Fibroblast of lung (primary cell): ENCODE measurements at regions not wholly inside any gene's neighbourhood (a gene's known extent, or its start where the extent isn't known, plus 50 kb on each side); places are given as distances from the start of the nearest gene placed in this dataset.

Experiments used
- DNase-seq, 2 donors: peaks; one replicate each; pipeline versions ENCODE4 v3.0.0 to v3.0.0-alpha.2; 2010; ENCODE audit warnings: low read depth in 2 of 2
- H2AFZ ChIP-seq: 2 replicates; pipeline ENCODE4 v1.5.1; 2012; ENCODE audit warnings: low read length, control low read depth, inconsistent platforms
- H3K27ac ChIP-seq: 2 replicates; pipeline ENCODE4 v1.5.1; 2011; ENCODE audit warnings: low read length, control low read depth; ENCODE audit not compliant: insufficient read depth
- H3K27me3 ChIP-seq: 2 replicates; pipeline ENCODE4 v1.5.1; 2011; ENCODE audit warnings: mild to moderate bottlenecking, low read length; ENCODE audit not compliant: control insufficient read depth, insufficient read depth
- H3K36me3 ChIP-seq: 2 replicates; pipeline ENCODE4 v1.5.1; 2011; ENCODE audit warnings: low read length; ENCODE audit not compliant: control insufficient read depth, insufficient read depth
- H3K4me1 ChIP-seq: 2 replicates; pipeline ENCODE4 v1.5.1; 2011; ENCODE audit warnings: low read length; ENCODE audit not compliant: control insufficient read depth, insufficient read depth; ENCODE audit errors: extremely low read depth
- H3K4me2 ChIP-seq: 2 replicates; pipeline ENCODE4 v1.5.1; 2011; ENCODE audit warnings: low read length, control low read depth; ENCODE audit not compliant: insufficient read depth; ENCODE audit errors: extremely low read depth
- H3K4me3 ChIP-seq, 4 experiments: fragments of 200-600 bp in 1 of 4; sonication (generic) in 1 of 4; replicated peaks in 1 of 4; 2 replicates each; pipeline ENCODE4 v1.5.1; 2011 to 2016; ENCODE audit warnings: low read length in 4 of 4, low read depth in 3 of 4, mild to moderate bottlenecking in 3 of 4, control low read depth in 2 of 4, inconsistent platforms in 1 of 4, mixed read lengths in 1 of 4; ENCODE audit not compliant: insufficient read depth in 1 of 4; ENCODE audit errors: control extremely low read depth in 1 of 4
- H3K79me2 ChIP-seq: 2 replicates; pipeline ENCODE4 v1.5.1; 2012; ENCODE audit warnings: mild to moderate bottlenecking, low read length, inconsistent platforms; ENCODE audit not compliant: control insufficient read depth, insufficient read depth
- H3K9ac ChIP-seq: 2 replicates; pipeline ENCODE4 v1.5.1; 2011; ENCODE audit warnings: mild to moderate bottlenecking, low read length, control low read depth; ENCODE audit not compliant: insufficient read depth
- H3K9me3 ChIP-seq: 2 replicates; pipeline ENCODE4 v1.5.1; 2012; ENCODE audit warnings: low read depth, low read length; ENCODE audit not compliant: control insufficient read depth, insufficient read depth
- H4K20me1 ChIP-seq: 2 replicates; pipeline ENCODE4 v1.5.1; 2011; ENCODE audit warnings: low read length; ENCODE audit not compliant: control insufficient read depth, insufficient read depth; ENCODE audit errors: extremely low read depth
- CTCF ChIP-seq, 2 donors: IDR thresholded peaks in 1 of 2; conservative IDR thresholded peaks in 1 of 2; 1 replicate in 1 of 2; 2 replicates in 1 of 2; pipeline ENCODE4 v1.5.1; 2011 to 2012; ENCODE audit warnings: low read length in 2 of 2, control low read depth in 1 of 2, inconsistent platforms in 1 of 2, low read depth in 1 of 2, mild to moderate bottlenecking in 1 of 2
- EZH2 ChIP-seq: IDR thresholded peaks from 2 replicates; pipeline ENCODE4 v1.5.1; 2012; ENCODE audit warnings: low read length, control low read depth, mild to moderate bottlenecking; ENCODE audit errors: missing control alignments

- no peaks in the 10 kb centered on the region for H3K36me3 ChIP-seq
- H3K4me1 ChIP-seq = peaks cover 8% of the 10 kb centered on the region
- no peaks in the 10 kb centered on the region for H3K9me3 ChIP-seq
- H3K27ac ChIP-seq = no peak overlapping the region
- DNase-seq = no peak
- H4K20me1 ChIP-seq = no peaks in the 10 kb centered on the region
- TF ChIP-seq EZH2 (no peak), CTCF (conservative IDR thresholded peaks at IDR 0.05 in 1 of 2, IDR thresholded peaks at IDR 0.05 in 1 of 2; ENCODE audit: low read depth in 1 of 2, low read length in 2 of 2) (no peak)
- H2AFZ ChIP-seq = no peak overlapping the region
- H3K79me2 ChIP-seq = no peaks in the 10 kb centered on the region
- no peak overlapping the region for H3K4me3 ChIP-seq
- no peaks in the 10 kb centered on the region for H3K27me3 ChIP-seq
- no peak overlapping the region for H3K4me2 ChIP-seq
- no peak overlapping the region for H3K9ac ChIP-seq
Observed at GRCh38 chr9:99371376-99371775, 149.3 kb downstream of the SEC61B start.

- no peaks in the 10 kb centered on the region for H3K27me3 ChIP-seq
- no peaks in the 10 kb centered on the region for H3K4me1 ChIP-seq
- no peak overlapping the region for H3K4me3 ChIP-seq
- H3K4me2 ChIP-seq = no peak overlapping the region
- no peaks in the 10 kb centered on the region for H3K79me2 ChIP-seq
- no peak overlapping the region for H3K27ac ChIP-seq
- no peaks in the 10 kb centered on the region for H3K9me3 ChIP-seq
- H3K9ac ChIP-seq = no peak overlapping the region
- H3K36me3 ChIP-seq = no peaks in the 10 kb centered on the region
- DNase-seq = no peak
- TF ChIP-seq EZH2 (no peak), CTCF (conservative IDR thresholded peaks at IDR 0.05 in 1 of 2, IDR thresholded peaks at IDR 0.05 in 1 of 2; ENCODE audit: low read depth in 1 of 2, low read length in 2 of 2) (no peak)
- no peak overlapping the region for H2AFZ ChIP-seq
- H4K20me1 ChIP-seq = no peaks in the 10 kb centered on the region
Observed at GRCh38 chr9:99373912-99374311, 151.8 kb downstream of the SEC61B start.

- no peak overlapping the region for H3K4me3 ChIP-seq
- no peak for DNase-seq
- H2AFZ ChIP-seq = no peak overlapping the region
- no peak overlapping the region for H3K9ac ChIP-seq
- no peaks in the 10 kb centered on the region for H3K36me3 ChIP-seq
- H3K4me2 ChIP-seq = no peak overlapping the region
- H3K9me3 ChIP-seq = no peaks in the 10 kb centered on the region
- H3K27ac ChIP-seq = no peak overlapping the region
- H3K27me3 ChIP-seq = no peaks in the 10 kb centered on the region
- no peaks in the 10 kb centered on the region for H4K20me1 ChIP-seq
- no peaks in the 10 kb centered on the region for H3K79me2 ChIP-seq
- no peaks in the 10 kb centered on the region for H3K4me1 ChIP-seq
- no peak for TF ChIP-seq EZH2
- no peak for TF ChIP-seq CTCF (conservative IDR thresholded peaks at IDR 0.05 in 1 of 2, IDR thresholded peaks at IDR 0.05 in 1 of 2; ENCODE audit: low read depth in 1 of 2, low read length in 2 of 2)
Observed at GRCh38 chr9:99374793-99375192, 152.7 kb downstream of the SEC61B start.
